Ishikawa (cell line): ENCODE measurements at regions not wholly inside any gene's neighbourhood (a gene's known extent, or its start where the extent isn't known, plus 50 kb on each side); places are given as distances from the start of the nearest gene placed in this dataset.

ENCODE experiments used
- EGR1 ChIP-seq: IDR thresholded peaks from 2 replicates; pipeline ENCODE4 v1.6.1; 2012
- MAX ChIP-seq: IDR thresholded peaks from 2 replicates; pipeline ENCODE4 v1.6.1; 2012
- RAD21 ChIP-seq: IDR thresholded peaks from 2 replicates; pipeline ENCODE4 v1.6.1; 2012; ENCODE audit warnings: low read depth
- REST ChIP-seq: IDR thresholded peaks from 2 replicates; pipeline ENCODE4 v1.6.1; 2012; ENCODE audit warnings: low read depth, mild to moderate bottlenecking
- TEAD4 ChIP-seq: IDR thresholded peaks from 2 replicates; pipeline ENCODE4 v1.6.1; 2012

- TF ChIP-seq MAX = no peak
- TF ChIP-seq RAD21 = no peak
- no peak for TF ChIP-seq TEAD4
- no peak for TF ChIP-seq REST
- no peak for TF ChIP-seq EGR1
These were observed 1109.8 kb upstream of the AUTS2 start for GRCh38 chr7:68488341-68489060.
